BE2C (cell line): ENCODE measurements at regions not wholly inside any gene's neighbourhood (a gene's known extent, or its start where the extent isn't known, plus 50 kb on each side); places are given as distances from the start of the nearest gene placed in this dataset.
"Not testable (repeated sequence)": the region's sequence is repeated elsewhere in the genome, so short reads cannot be mapped to it uniquely, and the experiment has no call there.

ENCODE experiments used
- DNase-seq: peaks from one replicate; pipeline ENCODE4 v3.0.0-alpha.2; 2020
- H3K27me3 ChIP-seq: fragments of 250-450 bp; sonication (Bioruptor Pico); 2 replicates; pipeline ENCODE4 v1.5.1; 2020; ENCODE audit warnings: mild to moderate bottlenecking
- H3K36me3 ChIP-seq: fragments of 250-450 bp; sonication (Bioruptor Pico); 2 replicates; pipeline ENCODE4 v1.5.1; 2020; ENCODE audit warnings: mild to moderate bottlenecking
- H3K4me1 ChIP-seq: fragments of 250-450 bp; sonication (Bioruptor Pico); 2 replicates; pipeline ENCODE4 v1.5.1; 2020
- H3K4me3 ChIP-seq: 2 replicates; pipeline ENCODE4 v1.5.1; 2011; ENCODE audit warnings: low read depth, low read length
- H3K9me3 ChIP-seq: fragments of 250-450 bp; sonication (Bioruptor Pico); 2 replicates; pipeline ENCODE4 v1.5.1; 2020

DNA sequence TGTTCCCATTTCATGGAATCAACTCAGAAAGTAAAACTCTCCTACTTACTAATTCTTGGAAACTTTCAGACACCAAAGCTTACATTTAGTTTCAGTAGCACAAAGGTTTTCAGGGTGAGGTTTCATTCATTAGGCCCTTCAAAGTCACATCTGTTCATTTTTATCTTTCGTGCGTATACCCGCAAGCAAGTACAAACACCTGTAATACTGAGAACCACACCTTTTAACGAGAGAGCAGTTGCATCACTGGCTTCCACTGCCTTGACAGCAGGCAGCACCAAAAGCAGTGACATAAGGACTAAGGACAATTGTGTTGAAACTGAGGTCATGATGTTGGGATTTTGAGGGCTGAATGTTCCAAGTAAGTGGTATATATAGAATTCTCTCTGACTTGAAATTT lies 60.5 kb downstream of the GOLGA6L22 start:
- H3K4me3 ChIP-seq, H3K27me3 ChIP-seq, H3K36me3 ChIP-seq, H3K4me1 ChIP-seq, H3K9me3 ChIP-seq, DNase-seq: not testable (repeated sequence)

GRCh38 chr15:22526537-22526936 lies 67.8 kb downstream of the GOLGA6L22 start:
- DNase-seq, H3K36me3 ChIP-seq, H3K4me1 ChIP-seq, H3K4me3 ChIP-seq, H3K9me3 ChIP-seq, H3K27me3 ChIP-seq: not testable (repeated sequence)

GRCh38 chr15:22527016-22527415 lies 68.3 kb downstream of the GOLGA6L22 start:
- not testable (repeated sequence) for H3K4me3 ChIP-seq, DNase-seq, H3K27me3 ChIP-seq, H3K9me3 ChIP-seq, H3K36me3 ChIP-seq, H3K4me1 ChIP-seq

GRCh38 chr15:22529200-22529599 lies 70.5 kb downstream of the GOLGA6L22 start:
- not testable (repeated sequence) for DNase-seq, H3K4me3 ChIP-seq, H3K27me3 ChIP-seq, H3K9me3 ChIP-seq, H3K36me3 ChIP-seq, H3K4me1 ChIP-seq

- not testable (repeated sequence) for H3K36me3 ChIP-seq, DNase-seq, H3K4me1 ChIP-seq, H3K27me3 ChIP-seq, H3K9me3 ChIP-seq, H3K4me3 ChIP-seq
Measured at GRCh38 chr15:22559701-22560100, 101.0 kb downstream of the GOLGA6L22 start.

DNA sequence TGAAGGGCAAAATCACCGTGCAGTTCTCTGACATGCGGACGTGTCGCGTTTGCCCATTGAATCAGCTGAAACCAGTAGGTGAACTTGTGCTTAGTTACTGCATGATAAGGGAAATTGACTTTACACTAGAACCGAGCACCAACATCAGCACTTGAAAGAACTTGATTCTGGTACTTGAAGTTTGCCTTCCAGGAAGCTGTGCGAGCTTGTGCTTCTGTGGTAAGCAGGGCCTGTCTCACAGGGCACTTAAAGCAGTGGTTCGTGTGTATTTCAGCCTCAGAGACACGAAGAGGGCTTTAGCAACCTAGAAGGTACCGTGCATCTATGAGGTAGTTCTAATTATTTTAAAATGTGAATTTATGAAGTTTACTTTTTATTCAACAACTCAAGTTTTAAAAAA lies 103.0 kb downstream of the GOLGA6L22 start:
- H3K9me3 ChIP-seq, H3K4me1 ChIP-seq, H3K36me3 ChIP-seq, H3K27me3 ChIP-seq, H3K4me3 ChIP-seq, DNase-seq: not testable (repeated sequence)

GRCh38 chr15:22566510-22566909 lies 107.8 kb downstream of the GOLGA6L22 start:
- H3K36me3 ChIP-seq, H3K4me1 ChIP-seq, H3K27me3 ChIP-seq, H3K4me3 ChIP-seq, DNase-seq, H3K9me3 ChIP-seq: not testable (repeated sequence)

DNA sequence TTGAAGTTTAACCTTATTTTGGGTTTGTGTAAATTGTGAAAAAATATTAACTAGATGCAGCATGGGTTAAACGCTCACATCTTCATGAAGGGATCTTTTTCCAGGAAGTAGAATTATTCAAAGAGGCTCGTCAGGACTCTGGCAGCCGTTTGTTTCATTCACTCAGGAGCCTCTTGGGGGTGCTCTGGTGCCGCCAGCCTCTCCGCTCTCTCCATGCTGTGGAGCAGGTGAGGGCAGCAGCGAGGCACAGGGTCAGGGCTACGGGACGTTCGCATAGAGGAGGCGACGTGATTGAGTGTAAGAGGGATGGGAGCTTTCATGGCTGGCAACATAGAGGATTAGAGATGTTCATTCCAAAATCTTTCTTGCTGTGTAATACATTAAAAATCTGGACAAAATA lies 110.8 kb downstream of the GOLGA6L22 start:
- not testable (repeated sequence) for H3K4me3 ChIP-seq, H3K9me3 ChIP-seq, H3K36me3 ChIP-seq, H3K4me1 ChIP-seq, H3K27me3 ChIP-seq, DNase-seq

GRCh38 chr15:22572152-22572735 lies 113.5 kb downstream of the GOLGA6L22 start:
- H3K4me1 ChIP-seq, H3K9me3 ChIP-seq, H3K27me3 ChIP-seq, H3K4me3 ChIP-seq, H3K36me3 ChIP-seq, DNase-seq: not testable (repeated sequence)

DNA sequence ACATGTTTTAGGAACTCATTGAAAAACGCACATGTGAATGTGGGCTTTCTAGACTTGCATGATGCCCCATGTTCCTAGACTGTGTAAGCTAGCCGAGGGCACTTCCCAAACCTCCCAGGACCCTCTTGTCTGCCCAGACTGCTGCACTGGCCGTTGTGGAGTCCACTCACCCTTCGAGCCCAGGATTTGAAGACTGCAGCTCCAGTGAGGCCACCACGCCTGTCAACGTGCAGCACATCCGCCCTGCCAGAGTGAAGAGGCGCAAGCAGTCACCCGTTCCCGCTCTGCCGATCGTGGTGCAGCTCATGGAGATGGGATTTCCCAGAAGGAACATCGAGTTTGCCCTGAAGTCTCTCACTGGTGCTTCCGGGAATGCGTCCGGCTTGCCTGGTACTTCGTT lies 114.1 kb downstream of the GOLGA6L22 start:
- H3K4me1 ChIP-seq, H3K36me3 ChIP-seq, H3K27me3 ChIP-seq, DNase-seq, H3K9me3 ChIP-seq, H3K4me3 ChIP-seq: not testable (repeated sequence)

- H3K4me3 ChIP-seq, H3K27me3 ChIP-seq, DNase-seq, H3K9me3 ChIP-seq, H3K36me3 ChIP-seq, H3K4me1 ChIP-seq: not testable (repeated sequence)
Measured at GRCh38 chr15:22577828-22578227, 119.1 kb downstream of the GOLGA6L22 start.

GRCh38 chr15:22579213-22579612 lies 120.5 kb downstream of the GOLGA6L22 start:
- H3K36me3 ChIP-seq, H3K27me3 ChIP-seq, H3K9me3 ChIP-seq, H3K4me1 ChIP-seq, H3K4me3 ChIP-seq, DNase-seq: not testable (repeated sequence)

DNA sequence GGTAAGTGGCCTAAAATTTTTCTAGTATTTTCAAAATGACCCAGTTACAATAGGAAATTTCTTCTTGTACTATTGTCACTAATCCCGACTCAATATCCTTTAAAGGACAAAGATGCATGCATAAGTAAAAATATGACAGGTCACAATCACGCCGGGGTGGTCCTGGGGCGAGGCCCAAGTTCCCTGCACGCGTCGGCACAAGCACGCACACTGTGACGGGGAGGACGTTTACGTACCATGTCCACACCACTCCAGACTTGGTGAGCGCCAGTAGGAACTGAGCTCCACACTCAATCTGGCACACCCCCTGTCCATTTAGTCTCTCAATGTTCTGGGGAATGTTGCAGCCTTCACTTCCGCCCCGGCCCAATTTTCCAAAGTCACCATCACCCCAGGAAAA lies 128.7 kb downstream of the GOLGA6L22 start:
- H3K27me3 ChIP-seq, DNase-seq, H3K36me3 ChIP-seq, H3K4me1 ChIP-seq, H3K9me3 ChIP-seq, H3K4me3 ChIP-seq: not testable (repeated sequence)

DNA sequence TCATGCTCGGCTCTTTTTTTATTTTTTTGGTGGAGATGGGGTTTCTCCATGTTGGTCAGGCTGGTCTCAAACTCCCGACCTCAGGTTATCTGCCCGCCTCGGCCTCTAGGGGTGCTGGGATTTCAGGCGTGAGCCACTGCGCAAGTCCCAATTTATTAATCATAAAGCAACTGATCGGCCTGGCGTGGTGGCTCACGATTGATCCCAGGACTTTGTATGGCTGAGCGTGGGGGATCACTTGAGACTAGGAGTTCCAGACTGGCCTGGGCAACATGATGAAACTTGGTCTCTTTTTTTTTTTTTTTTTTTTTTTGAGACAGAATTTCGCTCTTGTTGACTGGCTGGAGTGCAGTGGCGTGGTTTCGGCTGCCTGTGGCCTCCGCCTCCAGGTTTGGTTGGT lies 139.8 kb downstream of the GOLGA6L22 start:
- not testable (repeated sequence) for H3K27me3 ChIP-seq, H3K4me1 ChIP-seq, H3K36me3 ChIP-seq, H3K9me3 ChIP-seq, H3K4me3 ChIP-seq, DNase-seq

DNA sequence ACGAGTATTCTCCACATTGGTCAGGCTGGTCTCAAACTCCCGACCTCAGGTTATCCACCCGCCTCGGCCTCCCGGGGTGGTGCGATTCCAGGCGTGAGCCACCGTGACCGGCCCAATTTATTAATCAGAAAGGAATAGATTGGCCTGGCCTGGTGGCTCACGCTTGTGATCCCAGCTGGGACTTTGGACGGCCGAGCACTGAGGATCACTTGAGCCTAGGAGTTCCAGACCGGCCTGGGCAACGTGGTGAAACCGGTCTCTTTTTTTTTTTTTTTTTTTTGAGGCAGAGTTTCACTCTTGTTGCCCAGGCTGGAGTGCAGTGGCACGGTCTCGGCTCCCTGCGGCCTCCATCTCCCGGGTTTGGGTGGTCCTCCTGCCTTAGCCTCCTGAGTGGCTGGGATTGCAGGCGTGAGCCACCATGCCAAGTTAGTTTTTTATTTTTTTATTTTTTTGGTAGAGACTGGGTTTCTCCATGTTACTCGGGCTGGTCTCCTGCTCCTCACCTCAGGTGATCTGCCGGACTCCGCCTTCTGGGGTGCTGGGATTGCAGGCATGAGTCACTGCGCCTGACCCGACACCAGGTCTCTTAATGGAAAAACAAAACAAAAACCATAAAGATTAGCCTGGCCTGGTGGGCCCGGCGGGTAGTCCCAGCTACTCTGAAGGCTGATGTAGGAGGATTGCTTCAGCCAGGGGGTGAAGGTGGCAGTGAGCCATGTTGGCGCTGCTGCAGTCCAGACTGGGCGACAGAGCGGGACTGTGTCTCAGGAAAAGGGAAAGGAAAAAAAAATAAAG lies 141.0 kb downstream of the GOLGA6L22 start:
- not testable (repeated sequence) for H3K4me1 ChIP-seq, H3K27me3 ChIP-seq, H3K9me3 ChIP-seq, DNase-seq, H3K4me3 ChIP-seq, H3K36me3 ChIP-seq

GRCh38 chr15:22616976-22617375 lies 158.3 kb downstream of the GOLGA6L22 start:
- H3K9me3 ChIP-seq, H3K4me1 ChIP-seq, DNase-seq, H3K27me3 ChIP-seq, H3K4me3 ChIP-seq, H3K36me3 ChIP-seq: not testable (repeated sequence)

- not testable (repeated sequence) for H3K4me1 ChIP-seq, H3K27me3 ChIP-seq, H3K36me3 ChIP-seq, H3K4me3 ChIP-seq, H3K9me3 ChIP-seq, DNase-seq
Measured at GRCh38 chr15:22631789-22632188, 154.7 kb upstream of the NIPA1 start.
